OCI-LY7 (cell line): ENCODE measurements at regions not wholly inside any gene's neighbourhood (a gene's known extent, or its start where the extent isn't known, plus 50 kb on each side); places are given as distances from the start of the nearest gene placed in this dataset. TPM values are rescaled to one million over a fixed set of nuclear protein-coding genes. Genes with fewer than 3 reads are reported as not detected.

ENCODE experiments used
- BruUV-seq: library from RNA; stranded (reverse); fragments of 400-500 nt; replicated peaks from 2 replicates; lab custom pipeline; 2021; lab: Mats Ljungman, UMichigan
- CTCF ChIA-PET: fragments of 300-600 bp; sonication (Branson Sonifier 250); formaldehyde crosslinking; loops from one replicate; lab custom pipeline; 2022; ENCODE audit warnings: antibody characterized with exemption; ENCODE audit not compliant: unreplicated experiment; lab: Charles Lee
- POLR2A ChIA-PET: fragments of 300-600 bp; sonication (Branson Sonifier 250); formaldehyde crosslinking; loops from one replicate; lab custom pipeline; 2022; ENCODE audit warnings: antibody characterized with exemption; lab: Charles Lee
- DNase-seq: peaks from one replicate; pipeline ENCODE4 v3.0.0-alpha.2; 2015; ENCODE audit warnings: low spot score
- H2AFZ ChIP-seq: fragments of 200-600 bp; sonication (generic), shearing (Covaris generic); 2 replicates; pipeline ENCODE4 v1.6.1; 2014; ENCODE audit warnings: mild to moderate bottlenecking, antibody characterized with exemption, low read length, moderate library complexity
- H3K27ac ChIP-seq: fragments of 200-600 bp; sonication (generic); 2 replicates; pipeline ENCODE4 v1.5.1; 2014; ENCODE audit warnings: mixed run types, low read depth, mild to moderate bottlenecking, moderate library complexity, low read length, inconsistent platforms; ENCODE audit not compliant: poor library complexity, severe bottlenecking
- H3K36me3 ChIP-seq: fragments of 200-600 bp; sonication (generic); 2 replicates; pipeline ENCODE4 v1.6.1; 2014; ENCODE audit warnings: mild to moderate bottlenecking, antibody characterized with exemption, low read length, moderate library complexity, mixed read lengths; ENCODE audit not compliant: insufficient read depth
- H3K4me1 ChIP-seq: fragments of 200-600 bp; sonication (generic); 2 replicates; pipeline ENCODE4 v1.5.1; 2014; ENCODE audit warnings: mild to moderate bottlenecking, low read length; ENCODE audit not compliant: insufficient read depth, poor library complexity, severe bottlenecking
- H3K4me2 ChIP-seq: fragments of 200-600 bp; sonication (generic); 2 replicates; pipeline ENCODE4 v1.6.1; 2014; ENCODE audit warnings: mild to moderate bottlenecking, low read length
- H3K4me3 ChIP-seq: fragments of 200-600 bp; sonication (generic); 2 replicates; pipeline ENCODE4 v1.5.1; 2014; ENCODE audit warnings: mild to moderate bottlenecking, low read depth, low read length; ENCODE audit not compliant: poor library complexity, severe bottlenecking
- H3K79me2 ChIP-seq: fragments of 200-600 bp; sonication (generic); 2 replicates; pipeline ENCODE4 v1.6.1; 2016; ENCODE audit warnings: low read depth, mild to moderate bottlenecking, low read length, moderate library complexity, mixed read lengths; ENCODE audit not compliant: insufficient read depth
- H3K9me2 ChIP-seq: fragments of 200-600 bp; sonication (generic); 2 replicates; pipeline ENCODE4 v1.6.1; 2016; ENCODE audit warnings: mild to moderate bottlenecking, low read length, mixed read lengths; ENCODE audit not compliant: insufficient read depth
- H3K9me3 ChIP-seq: fragments of 200-600 bp; sonication (generic); 2 replicates; pipeline ENCODE4 v1.6.1; 2014; ENCODE audit warnings: mild to moderate bottlenecking, mixed run types, low read length, mixed read lengths
- H4K20me1 ChIP-seq: fragments of 200-600 bp; sonication (generic); 2 replicates; pipeline ENCODE4 v1.6.1; 2014; ENCODE audit warnings: mild to moderate bottlenecking, antibody characterized with exemption, low read length, moderate library complexity, mixed read lengths; ENCODE audit not compliant: insufficient read depth
- EZH2phosphoT487 ChIP-seq: fragments of 200-600 bp; sonication (generic); IDR thresholded peaks from 2 replicates; pipeline ENCODE4 v1.6.1; 2018; ENCODE audit warnings: low read depth, borderline replicate concordance, mild to moderate bottlenecking, mixed run types, antibody characterized with exemption, low read length, moderate library complexity, mixed read lengths
- intact Hi-C: fragments of 100-400 bp; cut with micrococcal nuclease; formaldehyde crosslinking; loops from one replicate; pipeline ENCODE4 v1.10.0; 2022; ENCODE audit not compliant: unreplicated experiment
- microRNA-seq: library from miRNA; unstranded; fragments of <30 nt; microRNA quantifications from one replicate; pipeline ENCODE4 v1.2.0, GENCODE V29; 2022; ENCODE audit warnings: borderline replicate concordance
- small RNA-seq: library from RNA; depleted of rRNA; stranded (forward); fragments of <200 nt; gene quantifications from one replicate; pipeline ENCODE3, GENCODE V24; 2014
- TF ChIP-seq, protein P1 (sequence below): fragments of 200-600 bp; sonication (generic); conservative IDR thresholded peaks from 2 replicates; pipeline ENCODE4 v1.5.1; 2014; ENCODE audit warnings: mild to moderate bottlenecking, antibody characterized with exemption, low read length, moderate library complexity, mixed read lengths

DNA sequence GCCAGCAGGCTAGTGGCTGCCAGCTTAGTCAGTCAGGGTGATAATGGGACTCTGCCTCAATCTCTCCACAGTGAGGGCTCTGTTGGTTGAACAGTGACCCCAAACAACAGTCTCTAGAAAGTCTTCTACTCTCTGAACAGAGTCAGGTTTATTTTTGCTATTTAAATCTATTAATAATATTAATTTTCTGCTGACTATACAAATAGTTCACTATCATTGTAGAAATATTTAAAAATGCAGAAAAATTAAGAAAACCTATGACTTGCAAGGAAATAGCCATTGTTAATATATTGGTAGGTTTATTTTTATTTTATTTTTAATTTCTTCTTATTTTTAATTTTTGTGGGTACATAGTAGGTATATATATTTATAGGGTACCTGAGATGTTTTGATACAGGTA is 67.9 kb upstream of the AADAT start:
- no TSS peak for BruUV-seq
- no peaks in the 10 kb centered on the region for H3K9me2 ChIP-seq
- intact Hi-C loops: no loop called here
- H2AFZ ChIP-seq: no peak overlapping the region
- H3K4me2 ChIP-seq: no peak overlapping the region
- CTCF ChIA-PET: no interaction called here
- H3K4me1 ChIP-seq: no peaks in the 10 kb centered on the region
- no peaks in the 10 kb centered on the region for H4K20me1 ChIP-seq
- POLR2A ChIA-PET: no interaction called here
- H3K36me3 ChIP-seq: no peaks in the 10 kb centered on the region
- H3K4me3 ChIP-seq: no peak overlapping the region
- DNase-seq: no peak
- no peaks in the 10 kb centered on the region for H3K9me3 ChIP-seq
- no peaks in the 10 kb centered on the region for H3K79me2 ChIP-seq
- TF ChIP-seq, protein P1, sequence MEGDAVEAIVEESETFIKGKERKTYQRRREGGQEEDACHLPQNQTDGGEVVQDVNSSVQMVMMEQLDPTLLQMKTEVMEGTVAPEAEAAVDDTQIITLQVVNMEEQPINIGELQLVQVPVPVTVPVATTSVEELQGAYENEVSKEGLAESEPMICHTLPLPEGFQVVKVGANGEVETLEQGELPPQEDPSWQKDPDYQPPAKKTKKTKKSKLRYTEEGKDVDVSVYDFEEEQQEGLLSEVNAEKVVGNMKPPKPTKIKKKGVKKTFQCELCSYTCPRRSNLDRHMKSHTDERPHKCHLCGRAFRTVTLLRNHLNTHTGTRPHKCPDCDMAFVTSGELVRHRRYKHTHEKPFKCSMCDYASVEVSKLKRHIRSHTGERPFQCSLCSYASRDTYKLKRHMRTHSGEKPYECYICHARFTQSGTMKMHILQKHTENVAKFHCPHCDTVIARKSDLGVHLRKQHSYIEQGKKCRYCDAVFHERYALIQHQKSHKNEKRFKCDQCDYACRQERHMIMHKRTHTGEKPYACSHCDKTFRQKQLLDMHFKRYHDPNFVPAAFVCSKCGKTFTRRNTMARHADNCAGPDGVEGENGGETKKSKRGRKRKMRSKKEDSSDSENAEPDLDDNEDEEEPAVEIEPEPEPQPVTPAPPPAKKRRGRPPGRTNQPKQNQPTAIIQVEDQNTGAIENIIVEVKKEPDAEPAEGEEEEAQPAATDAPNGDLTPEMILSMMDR: no peak
- TF ChIP-seq EZH2phosphoT487: no peak
- no peak overlapping the region for H3K27ac ChIP-seq

DNA sequence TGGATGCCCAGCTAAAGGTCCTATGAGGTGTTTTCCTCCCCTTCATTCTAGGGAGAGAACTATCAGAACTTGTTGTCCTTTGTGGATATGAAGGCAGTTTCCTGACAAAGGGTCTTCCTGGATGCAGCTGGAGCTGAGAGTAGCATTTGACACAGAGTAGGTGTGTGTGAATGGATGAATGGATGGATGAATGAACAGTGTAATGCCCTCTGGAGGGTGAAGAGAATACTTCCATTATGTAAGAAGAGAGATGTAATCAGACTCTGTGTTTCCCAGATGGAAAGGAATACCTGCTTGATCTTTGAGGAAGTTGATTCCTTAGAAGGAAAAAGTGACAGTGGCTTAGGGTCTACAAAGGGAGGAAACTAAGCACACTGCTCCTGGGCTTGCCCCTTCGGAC is 55.4 kb upstream of the AADAT start:
- no peak overlapping the region for H3K4me2 ChIP-seq
- no peaks in the 10 kb centered on the region for H3K4me1 ChIP-seq
- TF ChIP-seq EZH2phosphoT487: no peak
- TF ChIP-seq, protein P1: no peak
- POLR2A ChIA-PET: no interaction called here
- H4K20me1 ChIP-seq: no peaks in the 10 kb centered on the region
- H3K27ac ChIP-seq: no peak overlapping the region
- no peaks in the 10 kb centered on the region for H3K9me2 ChIP-seq
- BruUV-seq: no TSS peak
- H3K9me3 ChIP-seq: no peaks in the 10 kb centered on the region
- CTCF ChIA-PET: no interaction called here
- intact Hi-C loops: no loop called here
- H3K36me3 ChIP-seq: no peaks in the 10 kb centered on the region
- H3K79me2 ChIP-seq: no peaks in the 10 kb centered on the region
- H2AFZ ChIP-seq: no peak overlapping the region
- H3K4me3 ChIP-seq: no peak overlapping the region
- DNase-seq: no peak

DNA sequence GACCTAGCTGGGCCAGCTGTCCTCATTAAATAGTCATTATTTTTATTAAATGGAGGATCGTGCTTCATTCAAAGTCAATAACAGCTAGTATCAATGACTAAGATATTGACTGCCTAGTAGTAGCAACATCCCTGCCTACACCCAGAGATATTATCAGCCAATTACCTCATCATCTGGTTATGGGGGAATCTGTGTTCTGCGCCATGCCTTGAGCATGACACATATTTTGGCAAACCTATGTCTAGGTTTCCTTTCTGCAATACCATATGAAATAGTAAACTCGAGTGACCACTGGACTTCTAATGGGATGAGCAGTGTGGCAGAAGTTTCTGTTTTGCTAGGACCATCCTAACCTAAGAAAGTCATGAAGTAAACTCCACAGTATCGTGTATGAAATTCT is 50.0 kb upstream of the AADAT start:
- no peak overlapping the region for H2AFZ ChIP-seq
- no peak for DNase-seq
- no peak overlapping the region for H3K4me2 ChIP-seq
- H3K4me1 ChIP-seq: no peaks in the 10 kb centered on the region
- H3K27ac ChIP-seq: no peak overlapping the region
- no peaks in the 10 kb centered on the region for H3K36me3 ChIP-seq
- POLR2A ChIA-PET: no interaction called here
- no peaks in the 10 kb centered on the region for H4K20me1 ChIP-seq
- TF ChIP-seq EZH2phosphoT487: no peak
- TF ChIP-seq, protein P1: no peak
- no peaks in the 10 kb centered on the region for H3K9me2 ChIP-seq
- H3K4me3 ChIP-seq: no peak overlapping the region
- CTCF ChIA-PET: no interaction called here
- intact Hi-C loops: loop anchor here (2.0 to 5.0 kb wide), 2 partner anchors 235 to 713 kb away; no protein-coding TSS in a partner anchor
- H3K79me2 ChIP-seq: no peaks in the 10 kb centered on the region
- no peaks in the 10 kb centered on the region for H3K9me3 ChIP-seq
- no TSS peak for BruUV-seq

Small RNA genes in the stretch of these regions (microRNA-seq; reads per million reads assigned to microRNA genes)
- gene MIR6082: not detected

Small RNA genes in the stretch of these regions (small RNA-seq; reads per million reads assigned to genes)
- gene AC097486.1: not detected
- gene MIR6082: not detected
- gene RNU6ATAC13P: not detected
